Stimulated activated naive CD8-positive, alpha-beta T cell treated with anti-CD3 and anti-CD28 coated beads, Interleukin-15, Interleukin-2, amounts not matched to agents 100 U/mL and 50 U/mL, for 24 hours (primary cell): ENCODE measurements at regions not wholly inside any gene's neighbourhood (a gene's known extent, or its start where the extent isn't known, plus 50 kb on each side); places are given as distances from the start of the nearest gene placed in this dataset.
"Not testable (repeated sequence)": the region's sequence is repeated elsewhere in the genome, so short reads cannot be mapped to it uniquely, and the experiment has no call there.

Experiments used
- ATAC-seq: fragments of 150-1000 bp; cut with Tn5 transposase; one replicate; pipeline ENCODE4 v1.10.0; 2021
- DNase-seq: peaks from one replicate; pipeline ENCODE4 v3.0.0; 2021

GRCh38 chr12:17357396-17357795, 732.6 kb downstream of the RERGL start:
- DNase-seq, result no peak
- ATAC-seq, result no peak

DNA sequence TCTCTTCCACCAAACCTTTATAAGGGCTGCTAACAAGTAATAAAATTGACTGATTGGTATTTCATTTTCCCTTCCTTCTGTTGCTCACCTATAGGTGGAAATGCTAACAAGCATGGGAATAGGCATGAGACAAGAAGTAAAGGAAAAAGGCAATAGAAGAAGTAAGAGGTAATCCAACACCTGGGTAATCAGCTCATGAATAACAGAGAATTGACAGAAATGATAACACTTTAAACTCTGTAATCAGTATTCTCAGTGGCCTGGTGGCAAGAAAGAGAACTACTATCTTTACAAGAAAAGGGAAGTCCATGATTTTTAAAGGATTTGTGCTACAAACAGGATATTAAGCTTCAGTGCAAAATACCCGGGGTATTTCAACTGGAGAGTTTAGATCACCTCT, 737.8 kb downstream of the RERGL start:
- no peak for DNase-seq
- ATAC-seq, result no peak

- ATAC-seq (no peak), DNase-seq (no peak)
These were observed 741.7 kb downstream of the RERGL start for GRCh38 chr12:17348311-17348710.

- DNase-seq (no peak), ATAC-seq (no peak)
These were observed 738.7 kb upstream of the LMO3 start for GRCh38 chr12:17344649-17345048.

- DNase-seq, result no peak
- ATAC-seq, result no peak
These were observed 736.5 kb upstream of the LMO3 start for GRCh38 chr12:17342381-17342961.

- DNase-seq (no peak), ATAC-seq (no peak)
These were observed 729.5 kb upstream of the LMO3 start for GRCh38 chr12:17335487-17335886.

GRCh38 chr12:17334784-17335183, 728.8 kb upstream of the LMO3 start:
- ATAC-seq, result no peak
- DNase-seq, result no peak

DNA sequence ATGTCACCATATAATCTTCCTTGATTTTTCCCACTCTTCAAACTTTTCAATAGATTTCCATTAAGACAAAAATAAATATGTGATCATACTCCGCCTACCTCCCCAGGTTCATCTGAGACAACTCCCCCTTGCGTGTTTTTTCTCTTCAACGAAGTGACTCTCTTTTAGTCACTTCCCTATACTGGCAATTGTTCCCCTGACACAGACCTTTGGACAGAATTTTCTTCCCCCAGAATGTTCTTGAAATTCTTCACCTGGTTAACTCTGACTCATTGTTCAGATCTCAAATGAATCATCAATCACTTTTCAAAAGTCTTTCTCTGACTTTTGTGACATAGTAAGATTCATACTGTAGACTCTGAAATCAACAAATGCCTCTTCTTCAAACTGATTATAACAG, 727.3 kb upstream of the LMO3 start:
- DNase-seq (no peak), ATAC-seq (no peak)

GRCh38 chr12:17326649-17327048, 720.7 kb upstream of the LMO3 start:
- no peak for ATAC-seq

GRCh38 chr12:17322090-17322489, 716.1 kb upstream of the LMO3 start:
- ATAC-seq, result no peak

More at GRCh38 chr12:17326649-17327048, 720.7 kb upstream of the LMO3 start:
- no peak for DNase-seq

DNA sequence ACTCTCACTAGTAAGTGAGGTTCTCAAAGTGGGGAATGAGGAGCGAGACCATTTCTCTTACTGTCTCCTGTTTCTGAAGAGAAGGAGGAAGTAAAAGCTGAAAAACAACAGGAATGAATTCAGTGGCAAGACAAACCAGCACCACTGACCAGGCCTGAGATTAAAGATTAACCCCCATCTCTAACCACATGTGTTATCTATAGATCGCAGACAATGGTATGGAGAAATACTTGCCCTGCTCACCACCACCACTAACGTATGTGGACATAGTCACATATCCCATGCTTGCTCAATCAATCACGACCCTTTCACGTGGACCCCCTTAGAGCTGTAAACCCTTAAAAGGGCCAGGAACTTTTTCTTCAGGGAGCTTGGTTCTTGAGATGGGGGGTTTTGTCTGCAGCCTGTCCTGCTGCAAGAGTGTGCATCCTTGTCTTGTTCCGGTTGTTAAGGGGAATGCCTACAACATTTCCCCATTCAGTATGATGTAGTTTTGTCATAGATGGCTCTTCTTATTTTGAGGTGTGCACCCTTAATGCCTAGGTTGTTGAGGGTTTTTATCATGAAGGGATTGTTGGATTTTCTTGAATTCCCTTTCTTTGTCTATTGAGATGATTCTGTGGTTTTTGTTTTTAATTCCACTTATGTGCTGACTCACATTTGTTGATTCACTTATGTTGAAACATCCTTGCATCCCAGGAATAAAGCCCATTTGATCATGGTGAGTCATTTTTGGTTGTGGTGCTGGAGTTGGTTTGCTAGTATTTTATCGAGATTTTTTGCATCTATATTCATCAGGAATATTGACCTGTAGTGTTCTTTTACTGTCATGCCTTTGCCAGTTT, 698.8 kb upstream of the LMO3 start:
- DNase-seq (no peak), ATAC-seq (no peak)

More at GRCh38 chr12:17322090-17322489, 716.1 kb upstream of the LMO3 start:
- DNase-seq, result no peak

GRCh38 chr12:17302001-17302400, 696.0 kb upstream of the LMO3 start:
- ATAC-seq (no peak), DNase-seq (no peak)

GRCh38 chr12:17301544-17301943, 695.6 kb upstream of the LMO3 start:
- DNase-seq (no peak), ATAC-seq (no peak)

- no peak for ATAC-seq
These were observed 690.9 kb upstream of the LMO3 start for GRCh38 chr12:17296882-17297281.

GRCh38 chr12:17286874-17287273, 680.9 kb upstream of the LMO3 start:
- DNase-seq (no peak), ATAC-seq (no peak)

More at GRCh38 chr12:17296882-17297281, 690.9 kb upstream of the LMO3 start:
- DNase-seq, result no peak

DNA sequence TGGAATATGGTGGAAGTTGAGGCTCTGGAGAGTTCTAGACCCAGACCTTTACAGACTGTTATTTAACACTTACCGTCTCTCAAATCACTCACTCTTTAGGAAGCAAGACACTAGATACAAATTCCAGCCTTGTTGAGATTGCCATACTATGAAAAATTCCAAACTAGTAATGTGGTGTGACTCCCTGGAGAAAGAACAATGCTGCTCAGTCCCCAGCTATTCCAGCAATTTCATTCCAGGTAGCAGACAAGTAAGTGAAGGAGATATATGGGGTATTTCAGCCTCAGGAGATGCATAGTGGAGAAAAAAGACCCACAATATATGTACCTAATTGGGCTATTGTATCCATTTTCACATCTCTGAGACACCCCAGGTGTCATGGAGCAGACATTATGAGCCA, 678.9 kb upstream of the LMO3 start:
- ATAC-seq (no peak), DNase-seq (no peak)

- ATAC-seq (no peak), DNase-seq (no peak)
These were observed 677.6 kb upstream of the LMO3 start for GRCh38 chr12:17283563-17283962.

- not testable (repeated sequence) for ATAC-seq, DNase-seq
These were observed 676.2 kb upstream of the LMO3 start for GRCh38 chr12:17282169-17282568.

DNA sequence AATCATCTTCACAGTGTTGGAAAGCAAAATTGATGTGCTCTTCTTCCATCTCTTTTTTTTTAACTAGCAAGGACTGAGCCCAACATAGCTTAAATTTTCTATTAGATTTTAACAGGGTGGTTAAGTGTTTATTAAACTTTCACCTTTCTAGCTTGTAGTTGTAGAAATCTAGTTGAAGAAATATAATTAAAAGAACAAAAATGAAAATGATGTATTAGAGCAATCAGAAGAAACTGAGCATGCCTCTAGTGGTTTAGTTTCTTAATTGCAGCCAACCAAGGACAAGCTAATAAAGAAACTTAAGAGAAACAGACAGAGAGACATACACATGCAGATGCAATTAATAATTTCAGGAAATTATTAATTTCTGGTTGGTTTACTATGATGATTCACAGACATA, 673.0 kb upstream of the LMO3 start:
- DNase-seq (no peak), ATAC-seq (no peak)

- DNase-seq (no peak), ATAC-seq (no peak)
These were observed 670.2 kb upstream of the LMO3 start for GRCh38 chr12:17276196-17276595.

DNA sequence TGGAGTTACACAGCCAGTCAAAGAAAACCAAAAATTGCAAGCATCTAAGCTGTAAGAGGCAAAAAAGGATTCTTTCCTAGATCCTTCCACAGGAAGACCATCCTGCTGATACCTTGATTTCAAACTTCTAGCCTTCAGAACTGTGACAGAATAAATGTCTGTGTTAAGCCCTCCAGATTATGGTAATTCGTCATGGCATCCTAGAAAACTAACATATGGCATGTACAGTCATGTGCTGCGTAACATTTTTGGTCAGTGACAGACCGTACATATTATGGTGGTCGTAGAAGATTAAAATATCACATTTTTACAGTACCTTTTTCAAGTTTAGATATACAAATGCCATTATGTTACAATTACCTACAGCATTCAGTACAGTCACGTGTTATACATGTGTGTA, 660.9 kb upstream of the LMO3 start:
- ATAC-seq (no peak), DNase-seq (no peak)

GRCh38 chr12:17264603-17265002, 658.6 kb upstream of the LMO3 start:
- ATAC-seq (no peak), DNase-seq (no peak)

- ATAC-seq, result no peak
- no peak for DNase-seq
These were observed 633.9 kb upstream of the LMO3 start for GRCh38 chr12:17239874-17240273.

DNA sequence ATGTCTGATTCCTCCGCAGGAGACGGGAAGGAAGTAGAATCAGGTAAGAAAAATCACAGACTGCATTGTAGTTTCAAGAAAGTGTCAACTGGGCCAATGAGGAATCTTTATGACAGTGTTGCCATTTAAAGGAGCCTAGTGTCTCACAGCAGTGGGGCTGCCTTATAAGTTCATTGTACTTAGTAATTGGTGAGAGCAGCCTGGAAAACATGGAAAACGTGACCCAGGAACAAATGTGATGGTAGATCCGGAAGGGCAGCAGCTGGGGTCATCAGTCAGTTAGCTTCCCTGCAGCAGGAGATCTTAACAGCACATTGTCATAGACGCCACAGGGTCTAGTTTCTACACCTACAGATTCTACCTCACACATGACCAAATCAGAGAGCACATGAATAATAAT, 630.0 kb upstream of the LMO3 start:
- no peak for ATAC-seq
- no peak for DNase-seq
